HepG2 (cell line): ENCODE measurements at regions not wholly inside any gene's neighbourhood (a gene's known extent, or its start where the extent isn't known, plus 50 kb on each side); places are given as distances from the start of the nearest gene placed in this dataset.

Source experiments
- ARID3A ChIP-seq: IDR thresholded peaks from 2 replicates; pipeline ENCODE4 v1.6.1; 2012; ENCODE audit warnings: low read depth, low read length, improper control_type of control experiment
- ARNT2 ChIP-seq: sonication (generic); formaldehyde crosslinking; IDR thresholded peaks from 2 replicates; pipeline ENCODE4 v1.8.0; 2022; ENCODE audit warnings: mild to moderate bottlenecking, low read depth, missing genetic modification reagents, moderate library complexity
- CBX2 ChIP-seq, 2 experiments: fragments of 200-600 bp in 1 of 2; sonication (generic); formaldehyde crosslinking in 1 of 2; IDR thresholded peaks; 2 replicates each; pipeline versions ENCODE4 v1.7.0 to v1.8.1; 2018 to 2022; ENCODE audit warnings: low read depth in 2 of 2, low read length in 1 of 2, mild to moderate bottlenecking in 1 of 2, missing genetic modification reagents in 1 of 2
- CHD2 ChIP-seq: IDR thresholded peaks from 2 replicates; pipeline ENCODE4 v1.6.1; 2011; ENCODE audit warnings: low read depth, low read length, improper control_type of control experiment
- HOXA9 ChIP-seq: sonication (generic); formaldehyde crosslinking; IDR thresholded peaks from 2 replicates; pipeline ENCODE4 v1.8.1; 2022; ENCODE audit warnings: missing genetic modification reagents, mild to moderate bottlenecking, moderate library complexity, borderline replicate concordance
- KAT2B ChIP-seq: fragments of 150-350 bp; IDR thresholded peaks from 2 replicates; pipeline ENCODE4 v1.6.1; 2014; ENCODE audit warnings: low read depth, low read length, borderline replicate concordance
- SAFB2 ChIP-seq: sonication (generic); formaldehyde crosslinking; IDR thresholded peaks from 2 replicates; pipeline ENCODE4 v1.5.1; 2020; ENCODE audit warnings: missing genetic modification reagents, low read depth, mild to moderate bottlenecking, borderline replicate concordance
- SMAD1 ChIP-seq: sonication (generic); formaldehyde crosslinking; IDR thresholded peaks from 2 replicates; pipeline ENCODE4 v1.4.0; 2020; ENCODE audit warnings: missing genetic modification reagents, low read depth, mild to moderate bottlenecking, borderline replicate concordance
- SPEN ChIP-seq: sonication (generic); formaldehyde crosslinking; IDR thresholded peaks from 2 replicates; pipeline ENCODE4 v1.5.1; 2020; ENCODE audit warnings: low read depth, mild to moderate bottlenecking, missing genetic modification reagents
- ZNF207 ChIP-seq: fragments of 450-650 bp; IDR thresholded peaks from 2 replicates; pipeline ENCODE4 v1.6.1; 2016; ENCODE audit warnings: antibody characterized with exemption, borderline replicate concordance
- ZNF232 ChIP-seq: sonication (generic); formaldehyde crosslinking; IDR thresholded peaks from 2 replicates; pipeline ENCODE4 v1.4.0; 2020; ENCODE audit warnings: missing genetic modification reagents, borderline replicate concordance
- ZNF234 ChIP-seq: sonication (generic); formaldehyde crosslinking; conservative IDR thresholded peaks from 2 replicates; pipeline ENCODE4 v1.5.1; 2020; ENCODE audit warnings: mild to moderate bottlenecking, missing genetic modification reagents
- ZNF260 ChIP-seq: sonication (generic); formaldehyde crosslinking; IDR thresholded peaks from 2 replicates; pipeline ENCODE4 v1.4.0; 2020; ENCODE audit warnings: missing genetic modification reagents, low read depth, mild to moderate bottlenecking, borderline replicate concordance
- ZNF280B ChIP-seq: sonication (generic); formaldehyde crosslinking; IDR thresholded peaks from 2 replicates; pipeline ENCODE4 v1.5.0; 2020; ENCODE audit warnings: missing genetic modification reagents, mild to moderate bottlenecking, borderline replicate concordance
- ZNF512 ChIP-seq: sonication (generic); formaldehyde crosslinking; IDR thresholded peaks from 2 replicates; pipeline ENCODE4 v1.4.0; 2020; ENCODE audit warnings: mild to moderate bottlenecking, missing genetic modification reagents
- ZNF512B ChIP-seq: sonication (generic); formaldehyde crosslinking; IDR thresholded peaks from 2 replicates; pipeline ENCODE4 v1.5.1; 2020; ENCODE audit warnings: missing genetic modification reagents, mild to moderate bottlenecking, borderline replicate concordance
- ZNF558 ChIP-seq: sonication (generic); formaldehyde crosslinking; IDR thresholded peaks from 2 replicates; pipeline ENCODE4 v1.9.0; 2022; ENCODE audit warnings: mild to moderate bottlenecking, missing genetic modification reagents, borderline replicate concordance
- ZNF598 ChIP-seq: sonication (generic); formaldehyde crosslinking; IDR thresholded peaks from 2 replicates; pipeline ENCODE4 v1.5.1; 2020; ENCODE audit warnings: mild to moderate bottlenecking, missing genetic modification reagents, borderline replicate concordance
- ZNF720 ChIP-seq: sonication (generic); formaldehyde crosslinking; IDR thresholded peaks from 2 replicates; pipeline ENCODE4 v1.4.0; 2020; ENCODE audit warnings: missing genetic modification reagents
- ZNF737 ChIP-seq: sonication (generic); formaldehyde crosslinking; IDR thresholded peaks from 2 replicates; pipeline ENCODE4 v1.5.0; 2020; ENCODE audit warnings: missing genetic modification reagents, mild to moderate bottlenecking, borderline replicate concordance

- TF ChIP-seq ZNF280B (CRISPR knock-in tag) (0 out of 2 replicates have a peak, but pooled peaks have one; percentile 20), CHD2 (no peak), ZNF260 (CRISPR knock-in tag) (no peak), ZNF234 (no peak), ZNF512 (CRISPR knock-in tag) (no peak), ZNF737 (CRISPR knock-in tag) (no peak), SPEN (CRISPR knock-in tag) (no peak; the same call in 1 of the 2 replicates), ZNF720 (CRISPR knock-in tag) (no peak), ARID3A (no peak), SMAD1 (CRISPR knock-in tag) (no peak), ZNF598 (no peak), HOXA9 (no peak), SAFB2 (peak; percentile 60; the same call in 1 of the 2 replicates), ARNT2 (CRISPR knock-in tag) (peak; percentile 95), ZNF512B (no peak), KAT2B (no peak), ZNF232 (CRISPR knock-in tag) (peak; percentile 63; the same call in 1 of the 2 replicates), ZNF558 (peak; percentile 76; the same call in 1 of the 2 replicates), ZNF207 (no peak), CBX2 (IDR thresholded peaks at IDR 0.05; ENCODE audit: low read depth, low read length) (no peak), CBX2 (CRISPR knock-in tag; IDR thresholded peaks at IDR 0.05; ENCODE audit: low read depth) (no peak)
These were observed 400.9 kb downstream of the SHQ1 start (continued) for GRCh38 chr3:72447059-72447946.
